ENCODE measurements at regions not wholly inside any gene's neighbourhood (a gene's known extent, or its start where the extent isn't known, plus 50 kb on each side); places are given as distances from the start of the nearest gene placed in this dataset.

DNA sequence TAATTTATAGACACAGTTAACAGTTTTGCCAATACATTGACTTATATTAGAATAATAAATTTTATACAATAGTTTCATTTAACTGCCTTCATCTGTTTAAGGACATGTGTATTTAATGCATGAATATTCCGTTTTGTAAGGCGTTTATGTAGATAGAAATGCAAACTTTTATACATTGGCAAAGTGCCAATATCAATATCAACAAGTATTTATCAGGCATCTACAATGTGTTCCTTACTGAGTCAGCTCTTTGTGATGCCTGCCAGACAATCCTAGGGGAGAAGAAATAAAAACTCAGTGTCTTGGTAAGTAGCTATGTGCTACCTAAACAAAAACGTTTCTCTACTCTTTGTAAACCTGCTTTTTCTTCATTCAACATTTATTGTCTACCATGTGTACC is 1142.2 kb downstream of the C4orf33 start:
- TF ChIP-seq LEF1 (IDR thresholded peaks at IDR 0.05; ENCODE audit: borderline replicate concordance) = no peak
- no peak for TF ChIP-seq NFRKB (IDR thresholded peaks at IDR 0.05)
- TF ChIP-seq BHLHE40 (IDR thresholded peaks at IDR 0.05; ENCODE audit: borderline replicate concordance) = no peak
- TF ChIP-seq FOXM1 (IDR thresholded peaks at IDR 0.05; ENCODE audit: borderline replicate concordance) = no peak
- no peak for TF ChIP-seq FOXA1 (IDR thresholded peaks at IDR 0.05)
- TF ChIP-seq ARNT (IDR thresholded peaks at IDR 0.05) = no peak

Measured in HEK293T (cell line).